Thyroid gland (tissue), 4 donors: ENCODE measurements at regions not wholly inside any gene's neighbourhood (a gene's known extent, or its start where the extent isn't known, plus 50 kb on each side); places are given as distances from the start of the nearest gene placed in this dataset.

Source experiments
- DNase-seq, 2 donors: peaks; one replicate each; pipeline ENCODE4 v3.0.0-alpha.2; 2019
- H3K27ac ChIP-seq, 3 donors: fragments of 200-600 bp; sonication (generic); 1 replicate in 2 of 3; 2 replicates in 1 of 3; pipeline ENCODE4 v1.5.1; 2016 to 2019; ENCODE audit warnings: mild to moderate bottlenecking in 1 of 3, moderate library complexity in 1 of 3
- H3K27me3 ChIP-seq: fragments of 200-600 bp; sonication (generic); one replicate; pipeline ENCODE4 v1.5.1; 2019
- H3K36me3 ChIP-seq, 2 donors: fragments of 200-600 bp; sonication (generic); one replicate each; pipeline ENCODE4 v1.5.1; 2016 to 2019
- H3K4me1 ChIP-seq, 2 donors: fragments of 200-600 bp; sonication (generic); one replicate each; pipeline ENCODE4 v1.5.1; 2017 to 2019
- H3K4me3 ChIP-seq, 3 donors: fragments of 200-600 bp; sonication (generic); replicated peaks in 1 of 3; 1 replicate in 2 of 3; 2 replicates in 1 of 3; pipeline ENCODE4 v1.5.1; 2016; ENCODE audit warnings: mild to moderate bottlenecking in 1 of 3
- H3K9me3 ChIP-seq: fragments of 200-600 bp; sonication (generic); one replicate; pipeline ENCODE4 v1.5.1; 2017
- POLR2A ChIP-seq, 2 donors: fragments of 450-650 bp; IDR thresholded peaks; one replicate each; pipeline ENCODE4 v1.6.1; 2017; ENCODE audit warnings: antibody characterized with exemption in 2 of 2, mild to moderate bottlenecking in 2 of 2, moderate library complexity in 1 of 2
- WGBS, 2 donors: methylation state at CpG; one replicate each; pipeline ENCODE4 v1.1.5; 2017; 5-methylcytosine and 5-hydroxymethylcytosine counted together
- intact Hi-C: fragments of 100-400 bp; cut with DNase I; formaldehyde crosslinking; loops from one replicate; pipeline ENCODE4 v1.15.1; 2023
- TF ChIP-seq, protein P1 (sequence below), 6 experiments: fragments of 200-600 bp in 3 of 6; fragments of 450-650 bp in 3 of 6; sonication (generic) in 3 of 6; IDR thresholded peaks; one replicate each; pipeline ENCODE4 v1.5.1; 2016 to 2019; ENCODE audit warnings: antibody characterized with exemption in 6 of 6, mild to moderate bottlenecking in 2 of 6, inconsistent platforms in 1 of 6, moderate library complexity in 1 of 6

DNA sequence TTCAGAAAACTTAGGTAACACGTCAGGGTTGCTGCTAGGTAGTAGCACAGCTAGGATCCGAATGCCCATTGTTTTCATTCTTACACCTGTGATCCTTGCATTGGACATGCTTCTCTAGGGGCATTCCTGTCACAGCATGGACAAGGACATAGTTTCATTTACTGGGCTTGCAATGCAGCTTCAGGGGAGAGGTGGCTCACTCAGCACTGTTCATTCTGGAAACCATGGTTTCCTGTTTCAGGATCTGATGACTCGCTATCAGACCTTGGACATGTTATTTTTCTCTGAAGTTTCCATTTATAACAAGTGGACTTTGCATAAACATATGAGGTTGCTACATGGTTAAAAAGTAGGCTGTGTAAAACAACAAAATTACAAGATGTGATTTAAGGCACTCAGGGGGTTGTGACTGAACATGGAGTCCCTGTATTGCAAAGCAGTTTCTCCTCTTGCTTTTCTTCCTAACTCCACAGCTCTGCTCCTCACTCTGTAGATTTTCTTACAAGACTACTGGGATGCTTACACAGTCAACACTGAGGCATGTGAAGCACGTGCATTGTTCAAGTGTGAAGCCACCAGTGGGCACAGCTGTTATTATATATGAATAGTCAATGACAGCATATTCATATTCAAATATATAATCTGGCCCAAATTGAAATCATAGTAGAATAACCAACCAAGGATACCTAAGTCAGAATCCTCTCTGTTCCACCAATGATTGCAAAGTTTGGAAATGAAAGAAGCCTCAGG, 66.1 kb upstream of the STK32A start:
- Histone ChIP-seq H3K4me1 (no peaks in the 10 kb centered on the region), H3K9me3 (no peaks in the 10 kb centered on the region), H3K4me3 (no peak overlapping the region), H3K27me3 (no peaks in the 10 kb centered on the region), H3K36me3 (no peaks in the 10 kb centered on the region), H3K27ac (no peak overlapping the region)
- 54 to 65% methylated on average over 4 of the region's 4 CpGs for WGBS, 2 donors
- no peak for DNase-seq
- TF ChIP-seq POLR2A (IDR thresholded peaks at IDR 0.05): no peak
- TF ChIP-seq, protein P1, sequence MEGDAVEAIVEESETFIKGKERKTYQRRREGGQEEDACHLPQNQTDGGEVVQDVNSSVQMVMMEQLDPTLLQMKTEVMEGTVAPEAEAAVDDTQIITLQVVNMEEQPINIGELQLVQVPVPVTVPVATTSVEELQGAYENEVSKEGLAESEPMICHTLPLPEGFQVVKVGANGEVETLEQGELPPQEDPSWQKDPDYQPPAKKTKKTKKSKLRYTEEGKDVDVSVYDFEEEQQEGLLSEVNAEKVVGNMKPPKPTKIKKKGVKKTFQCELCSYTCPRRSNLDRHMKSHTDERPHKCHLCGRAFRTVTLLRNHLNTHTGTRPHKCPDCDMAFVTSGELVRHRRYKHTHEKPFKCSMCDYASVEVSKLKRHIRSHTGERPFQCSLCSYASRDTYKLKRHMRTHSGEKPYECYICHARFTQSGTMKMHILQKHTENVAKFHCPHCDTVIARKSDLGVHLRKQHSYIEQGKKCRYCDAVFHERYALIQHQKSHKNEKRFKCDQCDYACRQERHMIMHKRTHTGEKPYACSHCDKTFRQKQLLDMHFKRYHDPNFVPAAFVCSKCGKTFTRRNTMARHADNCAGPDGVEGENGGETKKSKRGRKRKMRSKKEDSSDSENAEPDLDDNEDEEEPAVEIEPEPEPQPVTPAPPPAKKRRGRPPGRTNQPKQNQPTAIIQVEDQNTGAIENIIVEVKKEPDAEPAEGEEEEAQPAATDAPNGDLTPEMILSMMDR (IDR thresholded peaks at IDR 0.05): no peak
- intact Hi-C loops: no loop called here

DNA sequence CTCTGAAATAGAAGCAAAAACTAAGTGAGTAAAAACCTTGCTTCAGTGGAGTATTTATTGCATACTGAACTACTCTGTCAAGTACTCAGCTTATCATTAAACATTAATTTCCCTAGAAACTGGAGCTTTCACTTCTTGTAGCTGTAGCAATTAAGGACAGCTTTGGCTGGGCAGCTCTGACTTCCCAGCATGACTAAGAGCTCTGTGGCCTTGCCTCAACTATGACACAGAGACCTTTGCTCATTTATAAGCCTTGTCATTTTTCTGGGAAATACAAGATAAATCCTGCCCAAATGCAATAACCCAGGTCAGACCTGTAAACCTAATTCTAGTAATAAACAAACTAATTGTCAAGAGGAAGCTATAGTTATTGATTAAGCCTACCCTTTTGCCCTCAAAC, 65.4 kb upstream of the STK32A start:
- Histone ChIP-seq H3K9me3 (no peaks in the 10 kb centered on the region), H3K27me3 (no peaks in the 10 kb centered on the region), H3K27ac (no peak overlapping the region), H3K4me3 (no peak overlapping the region), H3K36me3 (no peaks in the 10 kb centered on the region), H3K4me1 (no peaks in the 10 kb centered on the region)
- intact Hi-C loops: no loop called here
- no peak for DNase-seq
- no peak for TF ChIP-seq POLR2A (IDR thresholded peaks at IDR 0.05)
- TF ChIP-seq, protein P1 (IDR thresholded peaks at IDR 0.05): no peak

DNA sequence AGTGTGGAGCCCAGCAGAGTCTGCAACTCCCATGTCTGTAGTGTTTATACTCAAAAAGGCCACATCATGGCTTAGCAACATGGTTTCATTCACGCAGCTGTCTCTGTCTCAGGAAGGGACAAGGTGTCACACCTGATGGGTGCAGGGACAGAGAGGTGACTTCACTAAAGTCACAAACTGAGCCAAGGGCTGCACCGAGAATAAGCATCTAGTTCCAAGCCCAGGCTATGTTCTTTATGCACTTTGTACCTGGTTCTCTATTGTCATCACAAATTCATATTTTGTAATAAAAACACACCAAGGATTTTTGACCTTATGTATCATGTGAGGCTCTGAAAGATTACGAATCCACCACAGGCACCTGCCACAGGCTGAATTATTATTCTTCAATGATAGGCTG, 64.9 kb upstream of the STK32A start:
- H3K36me3 ChIP-seq: no peaks in the 10 kb centered on the region
- no peaks in the 10 kb centered on the region for H3K27me3 ChIP-seq
- H3K27ac ChIP-seq: no peak overlapping the region
- TF ChIP-seq, protein P1 (IDR thresholded peaks at IDR 0.05): no peak
- TF ChIP-seq POLR2A (IDR thresholded peaks at IDR 0.05): no peak
- intact Hi-C loops: no loop called here
- no peaks in the 10 kb centered on the region for H3K4me1 ChIP-seq
- no peaks in the 10 kb centered on the region for H3K9me3 ChIP-seq
- H3K4me3 ChIP-seq: no peak overlapping the region
- 80 to 86% methylated on average over 3 of the region's 3 CpGs for WGBS, 2 donors
- no peak for DNase-seq

DNA sequence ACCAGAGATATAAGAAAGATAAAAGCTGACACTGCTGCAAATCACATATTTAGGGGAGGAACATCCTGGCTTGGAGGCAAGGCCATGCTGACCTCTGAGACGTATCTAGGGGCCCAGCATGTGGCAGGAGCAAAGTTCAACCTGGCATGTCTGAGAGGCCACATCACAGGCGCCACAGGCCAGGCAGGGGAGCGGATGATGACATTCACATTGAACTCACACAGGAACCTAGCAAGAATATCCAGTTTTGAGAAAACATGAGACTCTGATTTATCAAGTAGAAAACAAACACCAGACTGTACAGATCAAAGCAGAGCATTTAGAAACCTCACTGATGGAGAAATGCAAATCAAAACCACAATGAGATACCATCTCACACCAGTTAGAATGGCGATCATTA, 64.2 kb upstream of the STK32A start:
- intact Hi-C loops: no loop called here
- DNase-seq: peak in 1 of 2 donors; percentile 2
- WGBS, 2 donors: 72 to 80% methylated on average over 4 of the region's 4 CpGs
- H3K36me3 ChIP-seq: no peaks in the 10 kb centered on the region
- TF ChIP-seq, protein P1 (IDR thresholded peaks at IDR 0.05): no peak
- TF ChIP-seq POLR2A (IDR thresholded peaks at IDR 0.05): no peak
- H3K9me3 ChIP-seq: no peaks in the 10 kb centered on the region
- no peaks in the 10 kb centered on the region for H3K27me3 ChIP-seq
- no peaks in the 10 kb centered on the region for H3K4me1 ChIP-seq
- H3K4me3 ChIP-seq: no peak overlapping the region
- no peak overlapping the region for H3K27ac ChIP-seq

DNA sequence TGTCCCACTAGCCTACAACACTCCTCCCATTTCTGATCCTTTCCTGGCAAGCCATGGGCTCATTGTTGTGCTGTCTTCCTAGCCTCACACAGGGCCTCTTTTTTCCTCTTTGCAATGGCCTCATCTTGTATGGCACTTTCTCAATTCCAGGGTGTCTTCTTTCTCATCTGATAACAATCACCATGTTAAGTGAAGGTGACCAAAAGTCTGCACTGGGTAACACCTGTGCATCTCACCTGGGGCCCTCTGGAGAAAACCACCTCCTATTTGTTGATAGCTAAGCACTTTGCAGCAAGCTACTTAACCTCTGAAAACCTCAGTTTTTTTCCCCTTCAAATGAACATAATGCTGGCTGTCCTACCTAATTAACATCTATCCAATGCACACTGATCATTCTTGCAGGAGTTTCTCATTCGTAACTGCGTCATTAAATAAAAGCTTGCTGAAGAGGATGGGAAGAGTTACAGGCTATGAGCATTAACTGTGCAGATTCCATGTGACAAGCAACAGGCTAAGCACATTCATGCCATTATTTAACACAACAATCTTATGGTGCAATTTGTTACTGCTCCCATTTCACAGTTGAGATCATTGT, 60.1 kb upstream of the STK32A start:
- Histone ChIP-seq H3K36me3 (no peaks in the 10 kb centered on the region), H3K27me3 (no peaks in the 10 kb centered on the region), H3K4me1 (no peaks in the 10 kb centered on the region), H3K9me3 (no peaks in the 10 kb centered on the region), H3K4me3 (no peak overlapping the region), H3K27ac (no peak overlapping the region)
- TF ChIP-seq, protein P1 (IDR thresholded peaks at IDR 0.05): no peak
- TF ChIP-seq POLR2A (IDR thresholded peaks at IDR 0.05): no peak
- intact Hi-C loops: no loop called here
- WGBS, 2 donors: 47 to 70% methylated on average over 2 of the region's 2 CpGs
- DNase-seq: no peak
